ENCODE measurements at regions not wholly inside any gene's neighbourhood (a gene's known extent, or its start where the extent isn't known, plus 50 kb on each side); places are given as distances from the start of the nearest gene placed in this dataset.

DNA sequence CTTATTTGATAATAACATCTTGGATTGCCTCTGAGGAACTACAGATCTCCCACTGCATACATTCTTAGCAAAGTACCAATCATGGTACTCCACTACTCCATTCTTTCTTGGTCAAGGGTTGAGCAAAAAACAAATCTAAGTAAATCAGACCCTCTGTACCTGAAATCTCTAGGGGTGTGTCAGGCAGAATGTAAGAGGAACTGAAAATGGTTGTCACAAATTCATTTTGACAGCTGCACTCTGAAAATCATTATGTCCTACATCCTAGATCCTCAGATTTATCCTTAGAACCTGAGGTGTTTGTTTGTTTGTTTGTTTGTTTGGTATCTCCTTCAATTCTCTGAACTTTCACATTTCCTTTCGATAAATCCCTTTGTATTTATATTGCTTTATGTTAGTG, 433.2 kb upstream of the BTBD3 start:
- Histone ChIP-seq H4K5ac (ENCODE audit: low read depth, low read length) (no peak overlapping the region), H3K14ac (replicated peaks; ENCODE audit: low read depth, low read length) (no peak overlapping the region), H3K4me2 (ENCODE audit: low read depth, low read length) (no peak overlapping the region), H3K18ac (ENCODE audit: low read depth, low read length) (no peak overlapping the region), H2BK20ac (ENCODE audit: low read depth, low read length) (no peak overlapping the region), H3K27me3 (ENCODE audit: control insufficient read depth, insufficient read depth, low read length) (no peaks in the 10 kb centered on the region), H2BK5ac (ENCODE audit: low read depth, low read length, poor library complexity, severe bottlenecking) (no peak overlapping the region), H2BK120ac (ENCODE audit: low read depth, low read length) (no peak overlapping the region), H4K8ac (ENCODE audit: low read depth in 2 of 2, low read length in 2 of 2) (no peak overlapping the region), H2AK9ac (replicated peaks; ENCODE audit: low read depth, low read length, poor library complexity) (no peak overlapping the region), H3K9ac (ENCODE audit: low read depth, low read length) (no peak overlapping the region), H3K4me3 (ENCODE audit: insufficient read depth, low read depth, low read length) (no peak overlapping the region), H3K9me3 (ENCODE audit: control insufficient read depth, insufficient read depth, low read length) (no peaks in the 10 kb centered on the region), H3K79me1 (ENCODE audit: low read depth in 1 of 2, low read length in 2 of 2) (no peaks in the 10 kb centered on the region), H3K56ac (ENCODE audit: extremely low read depth, insufficient read depth, low read length) (no peak overlapping the region), H3K4me1 (ENCODE audit: control insufficient read depth, insufficient read depth, low read length) (no peaks in the 10 kb centered on the region), H3K23ac (ENCODE audit: low read depth, low read length) (no peak overlapping the region), H4K91ac (ENCODE audit: insufficient read depth, low read depth, low read length) (no peak overlapping the region), H2BK15ac (ENCODE audit: low read depth, low read length) (no peak overlapping the region), H3K9me1 (ENCODE audit: insufficient read depth, low read length) (no peaks in the 10 kb centered on the region), H3K36me3 (ENCODE audit: control insufficient read depth, insufficient read depth, low read length) (no peaks in the 10 kb centered on the region), H4K20me1 (ENCODE audit: insufficient read depth, low read length) (no peaks in the 10 kb centered on the region), H3K27ac (ENCODE audit: insufficient read depth, low read length) (no peak overlapping the region), H2AK5ac (ENCODE audit: low read depth, low read length) (no peak overlapping the region), H3K4ac (ENCODE audit: low read depth, low read length) (no peak overlapping the region), H2AFZ (replicated peaks; ENCODE audit: low read length, poor library complexity) (no peak overlapping the region)
- intact Hi-C loops (cut with micrococcal nuclease) (no loop called here), in situ Hi-C loops (cut with MboI; ENCODE audit: low sequenced_read_pairs) (no loop called here), dilution Hi-C loops (cut with HindIII; ENCODE audit: low sequenced_read_pairs, unreplicated experiment) (no loop called here)
- ChIA-PET POLR2A (ENCODE audit: unreplicated experiment) (no interaction called here), CTCF (no interaction called here)
- no CpG with 5 or more reads among the region's 1 CpG for WGBS, 2 experiments (ENCODE audit: extremely low coverage in 2 of 2, insufficient read length in 1 of 2)
- BruUV-seq (replicated peaks) = no TSS peak
- DNase-seq = no peak
- TF ChIP-seq, protein P1, sequence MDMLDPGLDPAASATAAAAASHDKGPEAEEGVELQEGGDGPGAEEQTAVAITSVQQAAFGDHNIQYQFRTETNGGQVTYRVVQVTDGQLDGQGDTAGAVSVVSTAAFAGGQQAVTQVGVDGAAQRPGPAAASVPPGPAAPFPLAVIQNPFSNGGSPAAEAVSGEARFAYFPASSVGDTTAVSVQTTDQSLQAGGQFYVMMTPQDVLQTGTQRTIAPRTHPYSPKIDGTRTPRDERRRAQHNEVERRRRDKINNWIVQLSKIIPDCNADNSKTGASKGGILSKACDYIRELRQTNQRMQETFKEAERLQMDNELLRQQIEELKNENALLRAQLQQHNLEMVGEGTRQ (IDR thresholded peaks at IDR 0.05; ENCODE audit: low read depth, low read length) = no peak
- TF ChIP-seq MAFK (IDR thresholded peaks at IDR 0.05; ENCODE audit: low read depth, low read length) (no peak), SMC3 (IDR thresholded peaks at IDR 0.05; ENCODE audit: low read depth, low read length) (no peak), RCOR1 (IDR thresholded peaks at IDR 0.05; ENCODE audit: insufficient replicate concordance, low read length) (no peak), CTCF (conservative IDR thresholded peaks at IDR 0.05; ENCODE audit: low read depth, low read length) (no peak), NFE2L2 (IDR thresholded peaks at IDR 0.05; ENCODE audit: low read depth, low read length) (no peak)
- no peak for ATAC-seq (ENCODE audit: low read depth)
